Activated T-cell treated with anti-CD3 and anti-CD28 coated beads, Interleukin-2, amount 50 U/mL, for 4 hours (primary cell): ENCODE measurements at regions not wholly inside any gene's neighbourhood (a gene's known extent, or its start where the extent isn't known, plus 50 kb on each side); places are given as distances from the start of the nearest gene placed in this dataset.

Source experiments
- ATAC-seq, 2 donors: fragments of 200-7000 bp; cut with Tn5 transposase; one replicate each; pipeline ENCODE4 v1.10.0; 2021
- DNase-seq: peaks from one replicate; pipeline ENCODE4 v3.0.0-alpha.2; 2020
- H3K27me3 Mint-ChIP-seq: one replicate; pipeline ENCODE4 v1.8.0; 2021; ENCODE audit warnings: low read depth, mixed read lengths
- H3K36me3 Mint-ChIP-seq: one replicate; pipeline ENCODE4 v1.8.0; 2022; ENCODE audit warnings: mixed read lengths; ENCODE audit not compliant: insufficient read depth
- H3K4me1 Mint-ChIP-seq: one replicate; pipeline ENCODE4 v1.8.0; 2021; ENCODE audit warnings: low read depth, mixed read lengths
- H3K4me3 Mint-ChIP-seq: one replicate; pipeline ENCODE4 v1.8.0; 2021; ENCODE audit warnings: mild to moderate bottlenecking, moderate library complexity, mixed read lengths
- H3K9me3 Mint-ChIP-seq: one replicate; pipeline ENCODE4 v1.8.0; 2021; ENCODE audit warnings: mixed read lengths

- Mint-ChIP-seq H3K4me1 (no peaks in the 10 kb centered on the region), H3K4me3 (no peak overlapping the region), H3K9me3 (peaks cover 3% of the 10 kb centered on the region), H3K36me3 (no peaks in the 10 kb centered on the region), H3K27me3 (no peaks in the 10 kb centered on the region)
- ATAC-seq: no peak
- no peak for DNase-seq
Observed at GRCh38 chr6:164303102-164303964, 888.8 kb downstream of the QKI start.

- ATAC-seq (no peak), DNase-seq (no peak)
- H3K4me3 Mint-ChIP-seq: no peak overlapping the region
- no peaks in the 10 kb centered on the region for H3K27me3 Mint-ChIP-seq
- H3K4me1 Mint-ChIP-seq: no peaks in the 10 kb centered on the region
- H3K9me3 Mint-ChIP-seq: no peaks in the 10 kb centered on the region
- no peaks in the 10 kb centered on the region for H3K36me3 Mint-ChIP-seq
Observed at GRCh38 chr6:164296411-164296810, 881.9 kb downstream of the QKI start.

GRCh38 chr6:164294047-164294784, 879.7 kb downstream of the QKI start:
- Mint-ChIP-seq H3K36me3 (no peaks in the 10 kb centered on the region), H3K4me1 (no peaks in the 10 kb centered on the region), H3K27me3 (no peaks in the 10 kb centered on the region), H3K9me3 (no peaks in the 10 kb centered on the region), H3K4me3 (no peak overlapping the region)
- ATAC-seq (no peak), DNase-seq (no peak)

GRCh38 chr6:164291224-164291623, 876.7 kb downstream of the QKI start:
- ATAC-seq (no peak), DNase-seq (no peak)
- Mint-ChIP-seq H3K36me3 (no peaks in the 10 kb centered on the region), H3K4me1 (no peaks in the 10 kb centered on the region), H3K27me3 (no peaks in the 10 kb centered on the region), H3K9me3 (no peaks in the 10 kb centered on the region), H3K4me3 (no peak overlapping the region)

- Mint-ChIP-seq H3K36me3 (no peaks in the 10 kb centered on the region), H3K9me3 (no peaks in the 10 kb centered on the region), H3K4me3 (no peak overlapping the region), H3K4me1 (no peaks in the 10 kb centered on the region), H3K27me3 (no peaks in the 10 kb centered on the region)
- ATAC-seq: no peak
- no peak for DNase-seq
Observed at GRCh38 chr6:164290101-164290500, 875.6 kb downstream of the QKI start.

- no peaks in the 10 kb centered on the region for H3K4me1 Mint-ChIP-seq
- no peaks in the 10 kb centered on the region for H3K36me3 Mint-ChIP-seq
- H3K9me3 Mint-ChIP-seq: no peaks in the 10 kb centered on the region
- no peaks in the 10 kb centered on the region for H3K27me3 Mint-ChIP-seq
- no peak for ATAC-seq
- no peak for DNase-seq
- no peak overlapping the region for H3K4me3 Mint-ChIP-seq
Observed at GRCh38 chr6:164286011-164286410, 871.5 kb downstream of the QKI start.

- Mint-ChIP-seq H3K9me3 (no peaks in the 10 kb centered on the region), H3K36me3 (no peaks in the 10 kb centered on the region), H3K4me1 (no peaks in the 10 kb centered on the region), H3K27me3 (no peaks in the 10 kb centered on the region), H3K4me3 (no peak overlapping the region)
- DNase-seq (no peak), ATAC-seq (no peak)
Observed at GRCh38 chr6:164283574-164283973, 869.1 kb downstream of the QKI start.

- Mint-ChIP-seq H3K36me3 (no peaks in the 10 kb centered on the region), H3K4me3 (no peak overlapping the region), H3K27me3 (no peaks in the 10 kb centered on the region), H3K4me1 (no peaks in the 10 kb centered on the region), H3K9me3 (peaks cover 9% of the 10 kb centered on the region)
- no peak for DNase-seq
- ATAC-seq: no peak
Observed at GRCh38 chr6:164276211-164276610, 861.7 kb downstream of the QKI start.

- Mint-ChIP-seq H3K27me3 (no peaks in the 10 kb centered on the region), H3K36me3 (no peaks in the 10 kb centered on the region), H3K9me3 (peaks cover 9% of the 10 kb centered on the region), H3K4me3 (no peak overlapping the region), H3K4me1 (no peaks in the 10 kb centered on the region)
- ATAC-seq (no peak), DNase-seq (no peak)
Observed at GRCh38 chr6:164275773-164276172, 861.3 kb downstream of the QKI start.

- no peaks in the 10 kb centered on the region for H3K27me3 Mint-ChIP-seq
- DNase-seq (no peak), ATAC-seq (no peak)
- no peaks in the 10 kb centered on the region for H3K36me3 Mint-ChIP-seq
- H3K9me3 Mint-ChIP-seq: peaks cover 14% of the 10 kb centered on the region
- no peak overlapping the region for H3K4me3 Mint-ChIP-seq
- H3K4me1 Mint-ChIP-seq: no peaks in the 10 kb centered on the region
Observed at GRCh38 chr6:164274493-164274892, 860.0 kb downstream of the QKI start.

- DNase-seq: no peak
- no peaks in the 10 kb centered on the region for H3K27me3 Mint-ChIP-seq
- no peaks in the 10 kb centered on the region for H3K36me3 Mint-ChIP-seq
- H3K4me1 Mint-ChIP-seq: no peaks in the 10 kb centered on the region
- ATAC-seq: no peak
- peaks cover 14% of the 10 kb centered on the region for H3K9me3 Mint-ChIP-seq
- no peak overlapping the region for H3K4me3 Mint-ChIP-seq
Observed at GRCh38 chr6:164273491-164273890, 859.0 kb downstream of the QKI start.

GRCh38 chr6:164266851-164267250, 852.3 kb downstream of the QKI start:
- no peak overlapping the region for H3K4me3 Mint-ChIP-seq
- ATAC-seq: no peak
- no peaks in the 10 kb centered on the region for H3K4me1 Mint-ChIP-seq
- H3K9me3 Mint-ChIP-seq: peaks cover 5% of the 10 kb centered on the region
- DNase-seq: no peak
- no peaks in the 10 kb centered on the region for H3K36me3 Mint-ChIP-seq
- no peaks in the 10 kb centered on the region for H3K27me3 Mint-ChIP-seq

GRCh38 chr6:164262348-164262747, 847.8 kb downstream of the QKI start:
- DNase-seq (no peak), ATAC-seq (no peak)
- H3K9me3 Mint-ChIP-seq: no peaks in the 10 kb centered on the region
- H3K36me3 Mint-ChIP-seq: no peaks in the 10 kb centered on the region
- no peak overlapping the region for H3K4me3 Mint-ChIP-seq
- H3K4me1 Mint-ChIP-seq: no peaks in the 10 kb centered on the region
- H3K27me3 Mint-ChIP-seq: no peaks in the 10 kb centered on the region

- no peak for ATAC-seq
- no peak overlapping the region for H3K4me3 Mint-ChIP-seq
Observed at GRCh38 chr6:164258421-164258820, 843.9 kb downstream of the QKI start.

GRCh38 chr6:164252948-164253347, 838.4 kb downstream of the QKI start:
- H3K4me1 Mint-ChIP-seq: no peaks in the 10 kb centered on the region

More at GRCh38 chr6:164258421-164258820, 843.9 kb downstream of the QKI start:
- H3K4me1 Mint-ChIP-seq: no peaks in the 10 kb centered on the region
- DNase-seq: no peak
- no peaks in the 10 kb centered on the region for H3K27me3 Mint-ChIP-seq
- H3K9me3 Mint-ChIP-seq: no peaks in the 10 kb centered on the region
- no peaks in the 10 kb centered on the region for H3K36me3 Mint-ChIP-seq

More at GRCh38 chr6:164252948-164253347, 838.4 kb downstream of the QKI start:
- no peaks in the 10 kb centered on the region for H3K27me3 Mint-ChIP-seq
- H3K4me3 Mint-ChIP-seq: no peak overlapping the region
- ATAC-seq: no peak
- H3K36me3 Mint-ChIP-seq: no peaks in the 10 kb centered on the region
- no peak for DNase-seq
- H3K9me3 Mint-ChIP-seq: no peaks in the 10 kb centered on the region
